SKM-1 (cell line): ENCODE measurements at regions not wholly inside any gene's neighbourhood (a gene's known extent, or its start where the extent isn't known, plus 50 kb on each side); places are given as distances from the start of the nearest gene placed in this dataset.
"Not testable (repeated sequence)": the region's sequence is repeated elsewhere in the genome, so short reads cannot be mapped to it uniquely, and the experiment has no call there.

Experiments used
- DNase-seq: peaks from one replicate; lab custom pipeline; 2025; ENCODE audit not compliant: unreplicated experiment; lab: John Stamatoyannopoulos, UW

- DNase-seq = no peak
Measured at GRCh38 chr12:58681730-58682129, 238.6 kb downstream of the LRIG3 start.

- DNase-seq = no peak
Measured at GRCh38 chr12:58695263-58695662, 225.0 kb downstream of the LRIG3 start.

GRCh38 chr12:58701536-58701935 lies 218.8 kb downstream of the LRIG3 start:
- no peak for DNase-seq

DNA sequence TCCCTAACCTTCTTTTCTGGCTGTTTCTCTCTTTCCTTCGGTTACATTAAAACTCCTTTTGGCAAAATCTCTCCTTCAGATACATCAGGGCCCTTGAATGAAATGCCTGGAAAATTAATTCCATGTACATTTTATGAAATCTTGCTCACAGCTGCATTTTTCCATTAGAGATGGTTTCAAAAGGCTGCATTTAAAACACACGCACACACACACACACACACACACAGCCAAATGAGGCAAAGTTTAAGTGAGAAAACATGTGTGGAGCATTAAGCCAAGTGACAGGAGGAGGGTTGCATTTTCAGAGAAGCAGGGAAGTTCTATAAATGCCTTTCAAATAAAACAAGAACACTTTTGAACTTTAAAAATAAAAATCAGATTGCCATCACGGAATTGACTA lies 216.4 kb downstream of the LRIG3 start:
- DNase-seq = no peak

GRCh38 chr12:58704770-58705169 lies 215.5 kb downstream of the LRIG3 start:
- DNase-seq = not testable (repeated sequence)

GRCh38 chr12:58710901-58711300 lies 209.4 kb downstream of the LRIG3 start:
- DNase-seq = no peak

- no peak for DNase-seq
Measured at GRCh38 chr12:58711974-58712373, 208.3 kb downstream of the LRIG3 start.

DNA sequence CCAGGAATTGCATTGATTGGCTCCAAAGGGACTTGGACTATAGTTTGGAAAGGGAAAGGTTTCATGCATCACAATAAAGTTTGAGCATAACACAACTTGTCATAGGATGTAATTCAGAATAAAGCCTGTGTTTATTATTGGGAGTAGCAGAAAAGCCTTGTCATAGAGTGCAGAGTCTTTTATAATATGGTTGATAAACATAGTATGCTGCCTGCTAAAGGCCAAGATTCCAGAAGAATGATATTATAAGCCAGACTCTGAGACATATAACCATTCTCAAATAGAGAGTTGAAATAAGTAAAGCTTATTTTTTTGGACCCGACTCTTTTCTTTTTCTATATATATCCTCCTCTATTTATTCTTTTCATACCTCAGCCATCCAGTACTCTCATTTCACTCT lies 207.3 kb downstream of the LRIG3 start:
- no peak for DNase-seq

DNA sequence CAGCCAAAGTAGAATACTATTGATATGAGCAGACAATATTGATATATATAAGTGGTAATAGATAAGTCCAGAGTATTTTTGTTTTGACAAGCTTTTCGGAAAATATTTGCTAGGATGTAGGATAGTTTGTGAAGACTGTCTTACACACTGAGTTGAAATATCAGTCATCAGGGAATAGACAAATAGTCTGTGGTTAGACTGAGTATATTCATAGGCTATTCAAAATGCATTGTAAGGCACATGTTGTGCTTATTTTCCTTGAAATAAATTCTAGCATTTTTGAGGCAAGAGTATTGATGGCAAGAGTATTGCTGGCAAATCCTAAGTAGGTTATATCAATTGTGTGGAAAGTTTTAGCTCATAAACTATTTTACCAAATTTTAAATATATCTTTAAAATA lies 201.1 kb downstream of the LRIG3 start:
- no peak for DNase-seq

GRCh38 chr12:58720421-58720820 lies 199.9 kb downstream of the LRIG3 start:
- no peak for DNase-seq

DNA sequence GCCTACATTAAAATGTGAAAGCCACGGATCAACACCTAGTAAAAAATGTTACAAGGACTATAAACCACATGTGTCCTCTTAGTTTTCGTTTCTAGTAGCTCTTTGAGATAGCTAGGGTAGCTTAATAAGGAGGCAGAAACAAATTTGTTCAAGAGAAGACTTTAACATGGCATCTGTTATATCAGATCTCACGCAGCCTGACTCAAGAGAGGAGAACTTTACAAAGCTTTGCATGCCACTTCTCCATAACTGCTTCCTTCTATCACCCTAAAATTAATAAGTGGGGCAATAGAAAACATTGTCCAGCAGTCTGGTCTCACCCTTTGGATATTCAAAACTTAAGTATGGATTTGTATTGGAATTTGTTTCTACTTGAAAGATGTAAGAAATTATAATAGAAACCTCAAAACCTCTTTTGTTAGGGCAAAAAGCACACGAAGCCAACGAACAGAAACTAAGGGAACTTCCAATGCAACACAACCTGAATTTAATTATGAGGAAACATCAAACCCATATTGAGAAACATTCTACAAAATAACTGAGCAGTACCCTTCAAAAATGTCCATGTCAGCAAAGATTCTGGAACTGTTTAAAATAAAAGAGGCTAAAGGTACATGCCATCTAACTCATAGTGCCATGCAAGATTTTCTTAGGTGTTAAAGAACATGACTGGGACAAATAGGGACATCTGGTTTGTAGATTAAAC lies 194.8 kb downstream of the LRIG3 start:
- DNase-seq = no peak

DNA sequence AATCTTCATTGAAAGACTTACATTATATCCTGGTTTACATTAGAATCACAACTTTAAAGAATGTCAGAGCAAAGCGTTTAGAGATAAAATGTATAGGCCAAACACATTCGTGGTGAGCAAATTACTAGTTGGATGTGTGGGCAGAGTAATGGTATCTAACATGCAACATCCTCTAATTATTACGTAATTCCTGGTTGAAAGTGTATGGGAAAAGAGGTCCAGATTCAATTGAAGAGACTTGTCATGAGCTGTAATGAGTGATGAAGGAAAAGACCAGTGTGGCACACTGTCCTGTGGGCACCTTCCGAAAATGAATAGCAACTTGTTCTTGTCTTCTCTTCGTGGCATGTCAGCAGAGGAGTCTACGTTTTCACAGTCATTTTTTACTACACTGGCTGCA lies 192.8 kb downstream of the LRIG3 start:
- DNase-seq = peak; percentile 0

- DNase-seq = no peak
Measured at GRCh38 chr12:58728397-58728796, 191.9 kb downstream of the LRIG3 start.

- DNase-seq = no peak
Measured at GRCh38 chr12:58731096-58731495, 189.2 kb downstream of the LRIG3 start.

- no peak for DNase-seq
Measured at GRCh38 chr12:58732894-58733293, 187.4 kb downstream of the LRIG3 start.

- DNase-seq = no peak
Measured at GRCh38 chr12:58741226-58741625, 179.1 kb downstream of the LRIG3 start.

- DNase-seq = no peak
Measured at GRCh38 chr12:58745348-58746125, 174.8 kb downstream of the LRIG3 start.

DNA sequence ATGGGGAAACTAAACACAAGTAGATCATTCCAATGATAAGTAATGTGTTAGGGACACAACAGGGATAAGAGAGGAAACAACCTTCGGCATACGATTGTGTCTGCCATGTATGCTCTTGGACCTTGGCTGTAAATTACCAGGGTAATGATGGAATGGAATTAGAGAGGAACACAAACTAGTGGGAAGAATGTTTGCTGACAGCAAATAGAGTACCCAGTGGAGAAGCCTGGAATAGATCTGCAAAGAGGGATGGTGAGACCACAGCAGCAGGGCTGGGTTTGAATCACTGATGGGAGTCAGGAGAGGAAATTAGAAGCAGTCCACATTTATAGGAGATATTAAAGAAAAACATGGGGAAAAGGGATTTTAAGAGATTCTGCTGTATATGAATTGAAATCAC lies 172.8 kb downstream of the LRIG3 start:
- no peak for DNase-seq

- no peak for DNase-seq
Measured at GRCh38 chr12:58750484-58750883, 169.8 kb downstream of the LRIG3 start.

- peak; percentile 1 for DNase-seq
Measured at GRCh38 chr12:58757422-58757821, 162.9 kb downstream of the LRIG3 start.

DNA sequence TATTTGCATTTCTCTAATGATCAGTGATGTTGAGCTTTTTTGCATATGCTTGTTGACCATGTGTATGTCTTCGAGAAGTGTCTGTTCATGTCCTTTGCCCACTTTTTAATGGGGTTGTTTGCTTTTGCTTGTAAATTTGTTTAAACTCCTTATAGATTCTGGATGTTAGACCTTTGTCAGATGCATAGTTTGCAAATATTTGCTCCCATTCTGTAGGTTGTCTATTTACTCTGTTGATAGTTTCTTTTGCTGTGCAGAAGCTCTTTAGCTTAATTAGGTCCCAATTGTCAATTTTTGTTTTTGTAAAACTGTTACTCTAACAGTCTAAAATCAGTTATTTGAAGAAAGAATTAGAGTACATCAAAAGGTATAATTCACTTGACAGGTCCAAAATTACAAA lies 160.6 kb downstream of the LRIG3 start:
- DNase-seq = not testable (repeated sequence)

DNA sequence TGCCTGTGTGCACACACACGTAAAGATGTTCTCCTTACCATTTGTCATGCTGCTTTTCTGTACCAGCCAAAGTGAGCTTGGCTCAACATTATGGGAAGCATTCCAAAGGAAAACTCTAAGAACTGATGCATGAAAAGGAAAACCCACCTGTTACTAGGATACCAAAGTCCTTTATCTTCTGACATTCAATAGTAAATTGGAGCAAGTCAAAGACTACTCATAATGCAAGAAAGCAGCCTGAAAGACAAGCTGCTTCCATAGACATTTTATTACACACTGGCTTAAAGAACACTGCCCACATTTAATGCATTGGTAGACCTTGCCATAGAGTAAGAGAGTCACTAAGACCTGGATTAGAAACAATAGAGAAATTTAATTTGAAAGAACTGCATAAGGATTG lies 159.0 kb downstream of the LRIG3 start:
- no peak for DNase-seq
